ENCODE measurements at regions not wholly inside any gene's neighbourhood (a gene's known extent, or its start where the extent isn't known, plus 50 kb on each side); places are given as distances from the start of the nearest gene placed in this dataset.

GRCh38 chr16:35639233-35640205, 2180.1 kb downstream of the TP53TG3F start:
- no peak for DNase-seq (ENCODE audit: low read depth)

GRCh38 chr16:35642322-35642835, 2183.0 kb downstream of the TP53TG3F start:
- DNase-seq (ENCODE audit: low read depth) = no peak

GRCh38 chr16:35651841-35652240, 2192.4 kb downstream of the TP53TG3F start:
- DNase-seq (ENCODE audit: low read depth) = no peak

GRCh38 chr16:35664091-35664693, 2204.8 kb downstream of the TP53TG3F start:
- DNase-seq (ENCODE audit: low read depth) = no peak

GRCh38 chr16:35685085-35685484, 2225.7 kb downstream of the TP53TG3F start:
- no peak for DNase-seq (ENCODE audit: low read depth)

GRCh38 chr16:35686595-35686994, 2227.2 kb downstream of the TP53TG3F start:
- no peak for DNase-seq (ENCODE audit: low read depth)

- no peak for DNase-seq (ENCODE audit: low read depth)
Measured at GRCh38 chr16:35687071-35687470, 2227.7 kb downstream of the TP53TG3F start.

GRCh38 chr16:35687781-35688180, 2228.4 kb downstream of the TP53TG3F start:
- no peak for DNase-seq (ENCODE audit: low read depth)

GRCh38 chr16:35689764-35690163, 2230.4 kb downstream of the TP53TG3F start:
- DNase-seq (ENCODE audit: low read depth) = no peak

GRCh38 chr16:35690413-35690812, 2231.0 kb downstream of the TP53TG3F start:
- DNase-seq (ENCODE audit: low read depth) = no peak

GRCh38 chr16:35691057-35691456, 2231.6 kb downstream of the TP53TG3F start:
- DNase-seq (ENCODE audit: low read depth) = no peak

- DNase-seq (ENCODE audit: low read depth) = no peak
Measured at GRCh38 chr16:35692824-35693223, 2233.4 kb downstream of the TP53TG3F start.

- DNase-seq (ENCODE audit: low read depth) = no peak
Measured at GRCh38 chr16:35706901-35707300, 2247.5 kb downstream of the TP53TG3F start.

- DNase-seq (ENCODE audit: low read depth) = no peak
Measured at GRCh38 chr16:35711435-35711834, 2252.0 kb downstream of the TP53TG3F start.

- DNase-seq (ENCODE audit: low read depth) = no peak
Measured at GRCh38 chr16:35711958-35712357, 2252.5 kb downstream of the TP53TG3F start.

- DNase-seq (ENCODE audit: low read depth) = no peak
Measured at GRCh38 chr16:35713762-35714650, 2254.6 kb downstream of the TP53TG3F start.

- DNase-seq (ENCODE audit: low read depth) = no peak
Measured at GRCh38 chr16:35714665-35715064, 2255.3 kb downstream of the TP53TG3F start.

GRCh38 chr16:35724551-35724950, 2265.1 kb downstream of the TP53TG3F start:
- DNase-seq (ENCODE audit: low read depth) = no peak

GRCh38 chr16:35725949-35726348, 2266.5 kb downstream of the TP53TG3F start:
- no peak for DNase-seq (ENCODE audit: low read depth)

- no peak for DNase-seq (ENCODE audit: low read depth)
Measured at GRCh38 chr16:35730251-35730650, 2270.8 kb downstream of the TP53TG3F start.

- no peak for DNase-seq (ENCODE audit: low read depth)
Measured at GRCh38 chr16:35731341-35732040, 2272.1 kb downstream of the TP53TG3F start.
